ENCODE measurements at regions not wholly inside any gene's neighbourhood (a gene's known extent, or its start where the extent isn't known, plus 50 kb on each side); places are given as distances from the start of the nearest gene placed in this dataset.

- Histone ChIP-seq H3K9me3 (ENCODE audit: control insufficient read depth, low read length) (no peaks in the 10 kb centered on the region), H3K27ac (ENCODE audit: low read depth in 1 of 2, low read length in 2 of 2) (no peak overlapping the region), H3K4me1 (ENCODE audit: control insufficient read depth in 1 of 2, insufficient read depth in 2 of 2, low read length in 2 of 2) (no peaks in the 10 kb centered on the region), H3K36me3 (ENCODE audit: control insufficient read depth in 1 of 2, insufficient read depth in 2 of 2, low read length in 1 of 2) (no peaks in the 10 kb centered on the region), H3K27me3 (ENCODE audit: control insufficient read depth in 1 of 2, insufficient read depth in 2 of 2, low read length in 1 of 2) (no peaks in the 10 kb centered on the region), H3K4me3 (ENCODE audit: low read length in 2 of 2) (no peak overlapping the region)
- ATAC-seq (ENCODE audit: low FRiP score) (no peak), DNase-seq (no peak)
- 93 to 94% methylated on average over 6 of the region's 6 CpGs for WGBS, 2 donors
- intact Hi-C loops (cut with DNase I) = no loop called here
Measured at GRCh38 chr18:55133378-55133777, 174.1 kb upstream of the CCDC68 start.

GRCh38 chr18:55128437-55128836 is 169.2 kb upstream of the CCDC68 start:
- intact Hi-C loops (cut with DNase I) = no loop called here
- DNase-seq (no peak), ATAC-seq (ENCODE audit: low FRiP score) (no peak)
- Histone ChIP-seq H3K36me3 (ENCODE audit: control insufficient read depth in 1 of 2, insufficient read depth in 2 of 2, low read length in 1 of 2) (no peaks in the 10 kb centered on the region), H3K9me3 (ENCODE audit: control insufficient read depth, low read length) (no peaks in the 10 kb centered on the region), H3K4me3 (ENCODE audit: low read length in 2 of 2) (no peak overlapping the region), H3K27me3 (ENCODE audit: control insufficient read depth in 1 of 2, insufficient read depth in 2 of 2, low read length in 1 of 2) (peaks cover 0 to 1% of the 10 kb centered on the region in 2 donors), H3K27ac (ENCODE audit: low read depth in 1 of 2, low read length in 2 of 2) (no peak overlapping the region), H3K4me1 (ENCODE audit: control insufficient read depth in 1 of 2, insufficient read depth in 2 of 2, low read length in 2 of 2) (no peaks in the 10 kb centered on the region)
- 64 to 66% methylated on average over 3 of the region's 3 CpGs for WGBS, 2 donors

- WGBS, 2 donors = 61 to 66% methylated on average over 4 of the region's 4 CpGs
- no peak for ATAC-seq (ENCODE audit: low FRiP score)
- H3K9me3 ChIP-seq (ENCODE audit: control insufficient read depth, low read length) = no peaks in the 10 kb centered on the region
- intact Hi-C loops (cut with DNase I) = no loop called here
- no peak for DNase-seq
- H3K27ac ChIP-seq (ENCODE audit: low read depth in 1 of 2, low read length in 2 of 2) = no peak overlapping the region
- no peak overlapping the region for H3K4me3 ChIP-seq (ENCODE audit: low read length in 2 of 2)
- no peaks in the 10 kb centered on the region for H3K36me3 ChIP-seq (ENCODE audit: control insufficient read depth in 1 of 2, insufficient read depth in 2 of 2, low read length in 1 of 2)
- H3K4me1 ChIP-seq (ENCODE audit: control insufficient read depth in 1 of 2, insufficient read depth in 2 of 2, low read length in 2 of 2) = no peaks in the 10 kb centered on the region
- peaks cover 0 to 1% of the 10 kb centered on the region in 2 donors for H3K27me3 ChIP-seq (ENCODE audit: control insufficient read depth in 1 of 2, insufficient read depth in 2 of 2, low read length in 1 of 2)
Measured at GRCh38 chr18:55124078-55124763, 165.0 kb upstream of the CCDC68 start.

- DNase-seq (no peak), ATAC-seq (ENCODE audit: low FRiP score) (no peak)
- Histone ChIP-seq H3K4me1 (ENCODE audit: control insufficient read depth in 1 of 2, insufficient read depth in 2 of 2, low read length in 2 of 2) (no peaks in the 10 kb centered on the region), H3K9me3 (ENCODE audit: control insufficient read depth, low read length) (no peaks in the 10 kb centered on the region), H3K36me3 (ENCODE audit: control insufficient read depth in 1 of 2, insufficient read depth in 2 of 2, low read length in 1 of 2) (no peaks in the 10 kb centered on the region), H3K4me3 (ENCODE audit: low read length in 2 of 2) (no peak overlapping the region), H3K27me3 (ENCODE audit: control insufficient read depth in 1 of 2, insufficient read depth in 2 of 2, low read length in 1 of 2) (peaks cover 0 to 1% of the 10 kb centered on the region in 2 donors), H3K27ac (ENCODE audit: low read depth in 1 of 2, low read length in 2 of 2) (no peak overlapping the region)
- intact Hi-C loops (cut with DNase I) = no loop called here
Measured at GRCh38 chr18:55123361-55123760, 164.1 kb upstream of the CCDC68 start.

DNA sequence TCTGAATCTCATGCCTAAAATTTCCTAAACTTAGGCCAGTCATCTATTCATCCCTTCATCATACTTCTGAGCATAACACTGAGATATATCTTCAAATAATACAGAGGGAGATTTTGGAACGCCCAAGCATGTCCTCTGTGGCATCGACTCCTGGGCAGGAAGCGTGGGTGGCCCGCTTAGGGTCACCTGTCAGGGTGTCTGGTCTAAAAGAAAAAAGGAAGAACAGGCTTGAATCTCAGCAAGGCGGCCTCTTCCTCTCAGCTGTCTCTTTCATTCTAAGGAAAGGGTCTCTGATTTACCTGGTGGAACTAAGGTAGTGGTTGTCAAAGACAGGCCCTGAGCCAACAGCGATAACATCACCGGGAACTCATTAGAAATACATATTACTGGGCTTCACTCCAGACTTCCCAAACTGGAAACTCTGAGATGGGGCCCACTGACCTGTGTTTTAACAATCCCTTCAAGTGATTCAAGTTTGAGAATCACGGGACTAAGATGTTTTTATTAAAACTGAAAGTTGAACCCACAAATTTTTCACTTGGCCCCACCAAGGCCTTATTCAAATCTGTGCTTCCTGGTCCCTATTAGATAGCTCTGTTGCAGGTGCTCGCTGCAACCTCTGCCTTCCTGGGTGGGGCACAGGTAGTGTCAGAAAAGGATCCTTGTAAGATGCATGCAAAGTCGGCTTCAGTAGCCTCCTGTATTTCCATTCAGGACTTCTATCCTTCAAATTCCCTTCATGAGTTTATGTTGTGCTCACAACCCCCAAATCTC is 162.3 kb upstream of the CCDC68 start:
- H3K36me3 ChIP-seq (ENCODE audit: control insufficient read depth in 1 of 2, insufficient read depth in 2 of 2, low read length in 1 of 2) = no peaks in the 10 kb centered on the region
- no peak overlapping the region for H3K4me3 ChIP-seq (ENCODE audit: low read length in 2 of 2)
- 81 to 89% methylated on average over 10 of the region's 10 CpGs for WGBS, 2 donors
- intact Hi-C loops (cut with DNase I) = no loop called here
- H3K9me3 ChIP-seq (ENCODE audit: control insufficient read depth, low read length) = no peaks in the 10 kb centered on the region
- H3K4me1 ChIP-seq (ENCODE audit: control insufficient read depth in 1 of 2, insufficient read depth in 2 of 2, low read length in 2 of 2) = no peaks in the 10 kb centered on the region
- no peak overlapping the region for H3K27ac ChIP-seq (ENCODE audit: low read depth in 1 of 2, low read length in 2 of 2)
- no peak for ATAC-seq (ENCODE audit: low FRiP score)
- no peak for DNase-seq
- peaks cover 0 to 1% of the 10 kb centered on the region in 2 donors for H3K27me3 ChIP-seq (ENCODE audit: control insufficient read depth in 1 of 2, insufficient read depth in 2 of 2, low read length in 1 of 2)

DNA sequence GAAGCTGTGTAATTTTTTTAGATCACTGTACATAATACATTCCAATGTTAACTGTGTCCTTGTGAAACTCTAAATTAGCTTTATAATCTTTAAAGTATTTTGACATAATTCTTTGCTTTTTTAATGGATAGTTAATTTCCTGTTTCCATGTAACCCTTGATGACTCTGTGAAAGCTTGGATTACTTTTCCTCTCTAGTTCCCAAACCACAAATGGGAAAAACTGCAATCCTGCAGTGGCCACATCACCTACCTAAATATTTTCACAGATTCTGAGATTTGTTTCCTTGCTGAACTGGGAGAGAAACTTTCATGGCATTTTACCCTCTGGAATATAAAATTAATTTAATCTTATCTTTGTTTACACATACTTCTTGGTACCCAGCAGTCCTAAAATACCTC is 161.6 kb upstream of the CCDC68 start:
- no peaks in the 10 kb centered on the region for H3K36me3 ChIP-seq (ENCODE audit: control insufficient read depth in 1 of 2, insufficient read depth in 2 of 2, low read length in 1 of 2)
- H3K4me1 ChIP-seq (ENCODE audit: control insufficient read depth in 1 of 2, insufficient read depth in 2 of 2, low read length in 2 of 2) = no peaks in the 10 kb centered on the region
- no peaks in the 10 kb centered on the region for H3K9me3 ChIP-seq (ENCODE audit: control insufficient read depth, low read length)
- no peak overlapping the region for H3K27ac ChIP-seq (ENCODE audit: low read depth in 1 of 2, low read length in 2 of 2)
- ATAC-seq (ENCODE audit: low FRiP score) (no peak), DNase-seq (no peak)
- peaks cover 0 to 1% of the 10 kb centered on the region in 2 donors for H3K27me3 ChIP-seq (ENCODE audit: control insufficient read depth in 1 of 2, insufficient read depth in 2 of 2, low read length in 1 of 2)
- intact Hi-C loops (cut with DNase I) = no loop called here
- no peak overlapping the region for H3K4me3 ChIP-seq (ENCODE audit: low read length in 2 of 2)

- no peaks in the 10 kb centered on the region for H3K9me3 ChIP-seq (ENCODE audit: control insufficient read depth, low read length)
- H3K27me3 ChIP-seq (ENCODE audit: control insufficient read depth in 1 of 2, insufficient read depth in 2 of 2, low read length in 1 of 2) = no peaks in the 10 kb centered on the region
- DNase-seq (no peak), ATAC-seq (ENCODE audit: low FRiP score) (no peak)
- no peak overlapping the region for H3K4me3 ChIP-seq (ENCODE audit: low read length in 2 of 2)
- WGBS, 2 donors = 63 to 66% methylated on average over 6 of the region's 6 CpGs
- no peaks in the 10 kb centered on the region for H3K4me1 ChIP-seq (ENCODE audit: control insufficient read depth in 1 of 2, insufficient read depth in 2 of 2, low read length in 2 of 2)
- H3K27ac ChIP-seq (ENCODE audit: low read depth in 1 of 2, low read length in 2 of 2) = no peak overlapping the region
- no peaks in the 10 kb centered on the region for H3K36me3 ChIP-seq (ENCODE audit: control insufficient read depth in 1 of 2, insufficient read depth in 2 of 2, low read length in 1 of 2)
- intact Hi-C loops (cut with DNase I) = no loop called here
Measured at GRCh38 chr18:55119434-55119833, 160.2 kb upstream of the CCDC68 start.

GRCh38 chr18:55119016-55119415 is 159.8 kb upstream of the CCDC68 start:
- intact Hi-C loops (cut with DNase I) = no loop called here
- DNase-seq (no peak), ATAC-seq (ENCODE audit: low FRiP score) (no peak)
- Histone ChIP-seq H3K27me3 (ENCODE audit: control insufficient read depth in 1 of 2, insufficient read depth in 2 of 2, low read length in 1 of 2) (no peaks in the 10 kb centered on the region), H3K36me3 (ENCODE audit: control insufficient read depth in 1 of 2, insufficient read depth in 2 of 2, low read length in 1 of 2) (no peaks in the 10 kb centered on the region), H3K27ac (ENCODE audit: low read depth in 1 of 2, low read length in 2 of 2) (no peak overlapping the region), H3K9me3 (ENCODE audit: control insufficient read depth, low read length) (no peaks in the 10 kb centered on the region), H3K4me1 (ENCODE audit: control insufficient read depth in 1 of 2, insufficient read depth in 2 of 2, low read length in 2 of 2) (no peaks in the 10 kb centered on the region), H3K4me3 (ENCODE audit: low read length in 2 of 2) (no peak overlapping the region)

DNA sequence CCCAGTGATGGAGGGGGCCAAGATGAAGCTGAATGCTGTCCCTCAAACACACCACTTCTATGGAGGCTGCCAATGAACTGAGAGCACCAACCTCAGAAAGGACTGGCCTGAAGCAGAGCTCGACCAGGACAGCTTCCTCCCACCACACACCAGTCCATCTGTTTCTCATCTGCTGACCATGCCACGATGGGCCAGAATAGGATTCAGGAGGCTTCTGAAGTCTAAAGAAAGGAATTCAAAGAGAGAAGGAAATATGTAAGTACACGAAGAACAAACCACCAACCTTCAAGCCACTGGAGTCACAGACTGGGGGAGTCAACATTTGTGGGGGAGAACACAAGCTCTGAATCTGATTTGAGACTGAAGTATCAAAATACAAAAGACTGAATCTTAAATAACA is 157.6 kb upstream of the CCDC68 start:
- no peak for ATAC-seq (ENCODE audit: low FRiP score)
- WGBS, 2 donors = 77 to 85% methylated on average over 3 of the region's 3 CpGs
- H3K27ac ChIP-seq (ENCODE audit: low read depth in 1 of 2, low read length in 2 of 2) = no peak overlapping the region
- no peak overlapping the region for H3K4me3 ChIP-seq (ENCODE audit: low read length in 2 of 2)
- no peaks in the 10 kb centered on the region for H3K4me1 ChIP-seq (ENCODE audit: control insufficient read depth in 1 of 2, insufficient read depth in 2 of 2, low read length in 2 of 2)
- H3K27me3 ChIP-seq (ENCODE audit: control insufficient read depth in 1 of 2, insufficient read depth in 2 of 2, low read length in 1 of 2) = no peaks in the 10 kb centered on the region
- DNase-seq = no peak
- H3K9me3 ChIP-seq (ENCODE audit: control insufficient read depth, low read length) = no peaks in the 10 kb centered on the region
- H3K36me3 ChIP-seq (ENCODE audit: control insufficient read depth in 1 of 2, insufficient read depth in 2 of 2, low read length in 1 of 2) = no peaks in the 10 kb centered on the region
- intact Hi-C loops (cut with DNase I) = no loop called here
